T-helper 1 cell treated with Interleukin-12 subunit alpha and Interleukin-12 subunit beta and Interleukin-4 antibody, amounts not matched to agents 30 ng/mL and 1 ng/mL, for 36 hours (primary cell): ENCODE measurements at regions not wholly inside any gene's neighbourhood (a gene's known extent, or its start where the extent isn't known, plus 50 kb on each side); places are given as distances from the start of the nearest gene placed in this dataset.
"Not testable (repeated sequence)": the region's sequence is repeated elsewhere in the genome, so short reads cannot be mapped to it uniquely, and the experiment has no call there.

Experiments
- intact Hi-C: fragments of 100-400 bp; cut with micrococcal nuclease; formaldehyde crosslinking; loops from one replicate; pipeline ENCODE4 v1.15.1; 2024

- intact Hi-C loops, result no loop called here
Observed at GRCh38 chr3:89533275-89533674, 425.9 kb downstream of the EPHA3 start.

- intact Hi-C loops, result not testable (repeated sequence)
Observed at GRCh38 chr3:89554587-89554986, 447.2 kb downstream of the EPHA3 start.

- intact Hi-C loops, result no loop called here
Observed at GRCh38 chr3:89558711-89559110, 451.3 kb downstream of the EPHA3 start.

GRCh38 chr3:89560568-89560967 lies 453.1 kb downstream of the EPHA3 start:
- intact Hi-C loops, result no loop called here

- intact Hi-C loops, result no loop called here
Observed at GRCh38 chr3:89562373-89562772, 455.0 kb downstream of the EPHA3 start.

- intact Hi-C loops, result no loop called here
Observed at GRCh38 chr3:89565098-89565497, 457.7 kb downstream of the EPHA3 start.

GRCh38 chr3:89570465-89570864 lies 463.0 kb downstream of the EPHA3 start:
- intact Hi-C loops, result no loop called here

GRCh38 chr3:89571298-89571697 lies 463.9 kb downstream of the EPHA3 start:
- intact Hi-C loops, result no loop called here

- intact Hi-C loops, result no loop called here
Observed at GRCh38 chr3:89571707-89572106, 464.3 kb downstream of the EPHA3 start.

GRCh38 chr3:89572261-89572660 lies 464.8 kb downstream of the EPHA3 start:
- intact Hi-C loops, result no loop called here

- intact Hi-C loops, result no loop called here
Observed at GRCh38 chr3:89576417-89576816, 469.0 kb downstream of the EPHA3 start.

GRCh38 chr3:89577637-89578530 lies 470.5 kb downstream of the EPHA3 start:
- intact Hi-C loops, result no loop called here

- intact Hi-C loops, result no loop called here
Observed at GRCh38 chr3:89580859-89581258, 473.4 kb downstream of the EPHA3 start.

GRCh38 chr3:89584398-89584797 lies 477.0 kb downstream of the EPHA3 start:
- intact Hi-C loops, result no loop called here

GRCh38 chr3:89586256-89586655 lies 478.8 kb downstream of the EPHA3 start:
- intact Hi-C loops, result no loop called here

- intact Hi-C loops, result no loop called here
Observed at GRCh38 chr3:89586676-89587075, 479.3 kb downstream of the EPHA3 start.

GRCh38 chr3:89606151-89606550 lies 498.7 kb downstream of the EPHA3 start:
- intact Hi-C loops, result no loop called here

GRCh38 chr3:89612027-89612426 lies 504.6 kb downstream of the EPHA3 start:
- intact Hi-C loops, result no loop called here

GRCh38 chr3:89613241-89613640 lies 505.8 kb downstream of the EPHA3 start:
- intact Hi-C loops, result no loop called here

- intact Hi-C loops, result no loop called here
Observed at GRCh38 chr3:89617706-89618105, 510.3 kb downstream of the EPHA3 start.

GRCh38 chr3:89619263-89619662 lies 511.8 kb downstream of the EPHA3 start:
- intact Hi-C loops, result no loop called here

- intact Hi-C loops, result no loop called here
Observed at GRCh38 chr3:89622063-89622700, 514.8 kb downstream of the EPHA3 start.

GRCh38 chr3:89624494-89624893 lies 517.1 kb downstream of the EPHA3 start:
- intact Hi-C loops, result no loop called here
